NCI-H2081 treated with DMSO at 0.1 percent for 48 hours (cell line): ENCODE measurements at regions not wholly inside any gene's neighbourhood (a gene's known extent, or its start where the extent isn't known, plus 50 kb on each side); places are given as distances from the start of the nearest gene placed in this dataset.

ENCODE experiments used
- DNase-seq: peaks from one replicate; lab custom pipeline; 2025; lab: John Stamatoyannopoulos, UW

GRCh38 chr4:157961229-157961990, 211.4 kb downstream of the GASK1B start:
- DNase-seq: no peak

GRCh38 chr4:157957905-157958304, 214.9 kb downstream of the GASK1B start:
- DNase-seq: no peak

GRCh38 chr4:157942017-157942416, 230.8 kb downstream of the GASK1B start:
- no peak for DNase-seq

GRCh38 chr4:157934151-157934550, 238.7 kb downstream of the GASK1B start:
- no peak for DNase-seq

- no peak for DNase-seq
These were observed 239.9 kb downstream of the GASK1B start for GRCh38 chr4:157932936-157933335.

GRCh38 chr4:157929486-157929885, 243.3 kb downstream of the GASK1B start:
- DNase-seq: no peak

GRCh38 chr4:157918036-157918832, 254.6 kb downstream of the GASK1B start:
- DNase-seq: no peak

GRCh38 chr4:157912212-157912611, 260.6 kb downstream of the GASK1B start:
- no peak for DNase-seq

GRCh38 chr4:157911662-157912061, 261.2 kb downstream of the GASK1B start:
- no peak for DNase-seq

GRCh38 chr4:157908691-157909090, 264.1 kb downstream of the GASK1B start:
- no peak for DNase-seq

- DNase-seq: no peak
These were observed 264.8 kb downstream of the GASK1B start for GRCh38 chr4:157908031-157908430.

- DNase-seq: no peak
These were observed 265.4 kb downstream of the GASK1B start for GRCh38 chr4:157907226-157907946.

- DNase-seq: no peak
These were observed 273.8 kb downstream of the GASK1B start for GRCh38 chr4:157898836-157899605.

- no peak for DNase-seq
These were observed 274.9 kb downstream of the GASK1B start for GRCh38 chr4:157897855-157898370.

GRCh38 chr4:157896726-157897125, 276.1 kb downstream of the GASK1B start:
- no peak for DNase-seq

- no peak for DNase-seq
These were observed 277.6 kb downstream of the GASK1B start for GRCh38 chr4:157895205-157895604.

- DNase-seq: no peak
These were observed 283.0 kb downstream of the GASK1B start for GRCh38 chr4:157889788-157890187.

GRCh38 chr4:157888281-157888680, 284.5 kb downstream of the GASK1B start:
- no peak for DNase-seq

GRCh38 chr4:157887316-157887715, 285.5 kb downstream of the GASK1B start:
- no peak for DNase-seq

- no peak for DNase-seq
These were observed 286.2 kb downstream of the GASK1B start for GRCh38 chr4:157886645-157887044.

- DNase-seq: no peak
These were observed 287.0 kb downstream of the GASK1B start for GRCh38 chr4:157885811-157886210.

GRCh38 chr4:157882901-157883300, 289.9 kb downstream of the GASK1B start:
- no peak for DNase-seq
